ENCODE measurements at regions not wholly inside any gene's neighbourhood (a gene's known extent, or its start where the extent isn't known, plus 50 kb on each side); places are given as distances from the start of the nearest gene placed in this dataset.

GRCh38 chr2:52253416-52253980, 1221.6 kb upstream of the NRXN1 start:
- peaks cover 7% of the 10 kb centered on the region for H3K9me3 ChIP-seq (ENCODE audit: control insufficient read depth, insufficient read depth, low read length)
- no peaks in the 10 kb centered on the region for H3K36me3 ChIP-seq (ENCODE audit: control insufficient read depth, insufficient read depth, low read length)
- H3K9ac ChIP-seq (ENCODE audit: low read depth, low read length): no peak overlapping the region
- no peaks in the 10 kb centered on the region for H3K27me3 ChIP-seq (ENCODE audit: control insufficient read depth, insufficient read depth, low read length)
- no peaks in the 10 kb centered on the region for H3K4me1 ChIP-seq (ENCODE audit: control insufficient read depth, insufficient read depth, low read length)
- no peak overlapping the region for H3K4me3 ChIP-seq (ENCODE audit: low read depth, low read length)

GRCh38 chr2:52238782-52239181, 1206.8 kb upstream of the NRXN1 start:
- H3K4me1 ChIP-seq (ENCODE audit: control insufficient read depth, insufficient read depth, low read length): peaks cover 4% of the 10 kb centered on the region
- H3K9ac ChIP-seq (ENCODE audit: low read depth, low read length): no peak overlapping the region
- H3K27me3 ChIP-seq (ENCODE audit: control insufficient read depth, insufficient read depth, low read length): no peaks in the 10 kb centered on the region
- no peak overlapping the region for H3K4me3 ChIP-seq (ENCODE audit: low read depth, low read length)
- no peaks in the 10 kb centered on the region for H3K36me3 ChIP-seq (ENCODE audit: control insufficient read depth, insufficient read depth, low read length)
- no peaks in the 10 kb centered on the region for H3K9me3 ChIP-seq (ENCODE audit: control insufficient read depth, insufficient read depth, low read length)

- H3K36me3 ChIP-seq (ENCODE audit: control insufficient read depth, insufficient read depth, low read length): no peaks in the 10 kb centered on the region
- no peaks in the 10 kb centered on the region for H3K27me3 ChIP-seq (ENCODE audit: control insufficient read depth, insufficient read depth, low read length)
- H3K9ac ChIP-seq (ENCODE audit: low read depth, low read length): no peak overlapping the region
- no peaks in the 10 kb centered on the region for H3K9me3 ChIP-seq (ENCODE audit: control insufficient read depth, insufficient read depth, low read length)
- no peaks in the 10 kb centered on the region for H3K4me1 ChIP-seq (ENCODE audit: control insufficient read depth, insufficient read depth, low read length)
- H3K4me3 ChIP-seq (ENCODE audit: low read depth, low read length): no peak overlapping the region
These were observed 1190.2 kb upstream of the NRXN1 start for GRCh38 chr2:52222128-52222527.

GRCh38 chr2:52220393-52220792, 1188.5 kb upstream of the NRXN1 start:
- no peaks in the 10 kb centered on the region for H3K9me3 ChIP-seq (ENCODE audit: control insufficient read depth, insufficient read depth, low read length)
- no peaks in the 10 kb centered on the region for H3K4me1 ChIP-seq (ENCODE audit: control insufficient read depth, insufficient read depth, low read length)

GRCh38 chr2:52210611-52211010, 1178.7 kb upstream of the NRXN1 start:
- Histone ChIP-seq H3K4me3 (ENCODE audit: low read depth, low read length) (no peak overlapping the region), H3K36me3 (ENCODE audit: control insufficient read depth, insufficient read depth, low read length) (no peaks in the 10 kb centered on the region), H3K9ac (ENCODE audit: low read depth, low read length) (no peak overlapping the region), H3K9me3 (ENCODE audit: control insufficient read depth, insufficient read depth, low read length) (no peaks in the 10 kb centered on the region), H3K27me3 (ENCODE audit: control insufficient read depth, insufficient read depth, low read length) (no peaks in the 10 kb centered on the region), H3K4me1 (ENCODE audit: control insufficient read depth, insufficient read depth, low read length) (no peaks in the 10 kb centered on the region)

More at GRCh38 chr2:52220393-52220792, 1188.5 kb upstream of the NRXN1 start:
- Histone ChIP-seq H3K9ac (ENCODE audit: low read depth, low read length) (no peak overlapping the region), H3K4me3 (ENCODE audit: low read depth, low read length) (no peak overlapping the region), H3K27me3 (ENCODE audit: control insufficient read depth, insufficient read depth, low read length) (no peaks in the 10 kb centered on the region), H3K36me3 (ENCODE audit: control insufficient read depth, insufficient read depth, low read length) (no peaks in the 10 kb centered on the region)

- Histone ChIP-seq H3K4me1 (ENCODE audit: control insufficient read depth, insufficient read depth, low read length) (no peaks in the 10 kb centered on the region), H3K36me3 (ENCODE audit: control insufficient read depth, insufficient read depth, low read length) (no peaks in the 10 kb centered on the region), H3K4me3 (ENCODE audit: low read depth, low read length) (no peak overlapping the region), H3K9ac (ENCODE audit: low read depth, low read length) (no peak overlapping the region), H3K27me3 (ENCODE audit: control insufficient read depth, insufficient read depth, low read length) (no peaks in the 10 kb centered on the region), H3K9me3 (ENCODE audit: control insufficient read depth, insufficient read depth, low read length) (no peaks in the 10 kb centered on the region)
These were observed 1178.2 kb upstream of the NRXN1 start for GRCh38 chr2:52210161-52210560.

GRCh38 chr2:52194342-52194741, 1162.4 kb upstream of the NRXN1 start:
- Histone ChIP-seq H3K27me3 (ENCODE audit: control insufficient read depth, insufficient read depth, low read length) (no peaks in the 10 kb centered on the region), H3K4me3 (ENCODE audit: low read depth, low read length) (no peak overlapping the region), H3K36me3 (ENCODE audit: control insufficient read depth, insufficient read depth, low read length) (no peaks in the 10 kb centered on the region), H3K4me1 (ENCODE audit: control insufficient read depth, insufficient read depth, low read length) (no peaks in the 10 kb centered on the region), H3K9ac (ENCODE audit: low read depth, low read length) (no peak overlapping the region), H3K9me3 (ENCODE audit: control insufficient read depth, insufficient read depth, low read length) (no peaks in the 10 kb centered on the region)

- no peaks in the 10 kb centered on the region for H3K4me1 ChIP-seq (ENCODE audit: control insufficient read depth, insufficient read depth, low read length)
- no peak overlapping the region for H3K4me3 ChIP-seq (ENCODE audit: low read depth, low read length)
- H3K9me3 ChIP-seq (ENCODE audit: control insufficient read depth, insufficient read depth, low read length): no peaks in the 10 kb centered on the region
- no peaks in the 10 kb centered on the region for H3K27me3 ChIP-seq (ENCODE audit: control insufficient read depth, insufficient read depth, low read length)
- H3K36me3 ChIP-seq (ENCODE audit: control insufficient read depth, insufficient read depth, low read length): no peaks in the 10 kb centered on the region
- no peak overlapping the region for H3K9ac ChIP-seq (ENCODE audit: low read depth, low read length)
These were observed 1161.9 kb upstream of the NRXN1 start for GRCh38 chr2:52193804-52194203.

GRCh38 chr2:52192656-52193055, 1160.7 kb upstream of the NRXN1 start:
- H3K9me3 ChIP-seq (ENCODE audit: control insufficient read depth, insufficient read depth, low read length): no peaks in the 10 kb centered on the region
- H3K27me3 ChIP-seq (ENCODE audit: control insufficient read depth, insufficient read depth, low read length): no peaks in the 10 kb centered on the region
- no peak overlapping the region for H3K9ac ChIP-seq (ENCODE audit: low read depth, low read length)
- H3K4me3 ChIP-seq (ENCODE audit: low read depth, low read length): no peak overlapping the region
- H3K4me1 ChIP-seq (ENCODE audit: control insufficient read depth, insufficient read depth, low read length): no peaks in the 10 kb centered on the region
- no peaks in the 10 kb centered on the region for H3K36me3 ChIP-seq (ENCODE audit: control insufficient read depth, insufficient read depth, low read length)

- H3K36me3 ChIP-seq (ENCODE audit: control insufficient read depth, insufficient read depth, low read length): no peaks in the 10 kb centered on the region
- H3K4me3 ChIP-seq (ENCODE audit: low read depth, low read length): no peak overlapping the region
- no peaks in the 10 kb centered on the region for H3K4me1 ChIP-seq (ENCODE audit: control insufficient read depth, insufficient read depth, low read length)
- H3K27me3 ChIP-seq (ENCODE audit: control insufficient read depth, insufficient read depth, low read length): no peaks in the 10 kb centered on the region
- no peaks in the 10 kb centered on the region for H3K9me3 ChIP-seq (ENCODE audit: control insufficient read depth, insufficient read depth, low read length)
- H3K9ac ChIP-seq (ENCODE audit: low read depth, low read length): no peak overlapping the region
These were observed 1149.1 kb upstream of the NRXN1 start for GRCh38 chr2:52181080-52181479.

- Histone ChIP-seq H3K27me3 (ENCODE audit: control insufficient read depth, insufficient read depth, low read length) (no peaks in the 10 kb centered on the region), H3K9ac (ENCODE audit: low read depth, low read length) (no peak overlapping the region), H3K4me1 (ENCODE audit: control insufficient read depth, insufficient read depth, low read length) (no peaks in the 10 kb centered on the region), H3K4me3 (ENCODE audit: low read depth, low read length) (no peak overlapping the region), H3K36me3 (ENCODE audit: control insufficient read depth, insufficient read depth, low read length) (no peaks in the 10 kb centered on the region), H3K9me3 (ENCODE audit: control insufficient read depth, insufficient read depth, low read length) (no peaks in the 10 kb centered on the region)
These were observed 1146.9 kb upstream of the NRXN1 start for GRCh38 chr2:52178845-52179244.

GRCh38 chr2:52145005-52145404, 1113.1 kb upstream of the NRXN1 start:
- Histone ChIP-seq H3K36me3 (ENCODE audit: control insufficient read depth, insufficient read depth, low read length) (no peaks in the 10 kb centered on the region), H3K9ac (ENCODE audit: low read depth, low read length) (no peak overlapping the region), H3K4me3 (ENCODE audit: low read depth, low read length) (no peak overlapping the region), H3K27me3 (ENCODE audit: control insufficient read depth, insufficient read depth, low read length) (no peaks in the 10 kb centered on the region), H3K4me1 (ENCODE audit: control insufficient read depth, insufficient read depth, low read length) (no peaks in the 10 kb centered on the region), H3K9me3 (ENCODE audit: control insufficient read depth, insufficient read depth, low read length) (no peaks in the 10 kb centered on the region)
